ENCODE measurements at regions not wholly inside any gene's neighbourhood (a gene's known extent, or its start where the extent isn't known, plus 50 kb on each side); places are given as distances from the start of the nearest gene placed in this dataset.
A peak's percentile ranks its signal among the peaks of the same experiment; 100 is the strongest.
"Not testable (repeated sequence)": the region's sequence is repeated elsewhere in the genome, so short reads cannot be mapped to it uniquely, and the experiment has no call there.

GRCh38 chr3:40737343-40737742, 212.6 kb downstream of the ZNF621 start:
- FAIRE-seq (no peak), DNase-seq (ENCODE audit: low spot score in 2 of 2) (no peak)

GRCh38 chr3:40739971-40740370, 215.2 kb downstream of the ZNF621 start:
- FAIRE-seq (no peak), DNase-seq (ENCODE audit: low spot score in 2 of 2) (no peak)

GRCh38 chr3:40741729-40742128, 217.0 kb downstream of the ZNF621 start:
- FAIRE-seq (no peak), DNase-seq (ENCODE audit: low spot score in 2 of 2) (peak; percentile 3 to 40)

- DNase-seq (ENCODE audit: low spot score in 2 of 2) (no peak), FAIRE-seq (no peak)
Observed at GRCh38 chr3:40745381-40746106, 220.8 kb downstream of the ZNF621 start.

- DNase-seq (ENCODE audit: low spot score in 2 of 2) (no peak), FAIRE-seq (no peak)
Observed at GRCh38 chr3:40751666-40752065, 226.9 kb downstream of the ZNF621 start.

GRCh38 chr3:40752492-40752891, 227.7 kb downstream of the ZNF621 start:
- no peak for FAIRE-seq
- no peak for DNase-seq (ENCODE audit: low spot score in 2 of 2)

- DNase-seq (ENCODE audit: low spot score in 2 of 2) (no peak), FAIRE-seq (no peak)
Observed at GRCh38 chr3:40753291-40753770, 228.6 kb downstream of the ZNF621 start.

- DNase-seq (ENCODE audit: low spot score in 2 of 2) (no peak), FAIRE-seq (no peak)
Observed at GRCh38 chr3:40753951-40754350, 229.2 kb downstream of the ZNF621 start.

- DNase-seq (ENCODE audit: low spot score in 2 of 2): no peak
- no peak for FAIRE-seq
Observed at GRCh38 chr3:40754994-40755393, 230.2 kb downstream of the ZNF621 start.

GRCh38 chr3:40756500-40756899, 231.7 kb downstream of the ZNF621 start:
- no peak for FAIRE-seq
- DNase-seq (ENCODE audit: low spot score in 2 of 2): no peak

- peak; percentile 8 for FAIRE-seq
- not testable (repeated sequence) for DNase-seq (ENCODE audit: low spot score in 2 of 2)
Observed at GRCh38 chr3:40762771-40763170, 238.0 kb downstream of the ZNF621 start.

- FAIRE-seq: no peak
- no peak for DNase-seq (ENCODE audit: low spot score in 2 of 2)
Observed at GRCh38 chr3:40763807-40764206, 239.0 kb downstream of the ZNF621 start.

- FAIRE-seq: no peak
- no peak for DNase-seq (ENCODE audit: low spot score in 2 of 2)
Observed at GRCh38 chr3:40764747-40765146, 240.0 kb downstream of the ZNF621 start.

- DNase-seq (ENCODE audit: low spot score in 2 of 2): no peak
- FAIRE-seq: no peak
Observed at GRCh38 chr3:40765884-40766283, 241.1 kb downstream of the ZNF621 start.

- no peak for FAIRE-seq
- DNase-seq (ENCODE audit: low spot score in 2 of 2): no peak
Observed at GRCh38 chr3:40766396-40766795, 241.6 kb downstream of the ZNF621 start.

- FAIRE-seq: no peak
- DNase-seq (ENCODE audit: low spot score in 2 of 2): no peak
Observed at GRCh38 chr3:40768046-40768445, 243.3 kb downstream of the ZNF621 start.

- DNase-seq (ENCODE audit: low spot score in 2 of 2) (no peak), FAIRE-seq (no peak)
Observed at GRCh38 chr3:40768536-40768935, 243.8 kb downstream of the ZNF621 start.

GRCh38 chr3:40770061-40770460, 245.3 kb downstream of the ZNF621 start:
- FAIRE-seq: no peak
- peak in 1 of 2 donors; percentile 11 for DNase-seq (ENCODE audit: low spot score in 2 of 2)

GRCh38 chr3:40771112-40771511, 246.4 kb downstream of the ZNF621 start:
- FAIRE-seq (no peak), DNase-seq (ENCODE audit: low spot score in 2 of 2) (peak in 1 of 2 donors; percentile 16)

GRCh38 chr3:40779039-40779438, 254.3 kb downstream of the ZNF621 start:
- FAIRE-seq: no peak
- no peak for DNase-seq (ENCODE audit: low spot score in 2 of 2)

GRCh38 chr3:40780291-40780924, 255.6 kb downstream of the ZNF621 start:
- FAIRE-seq (no peak), DNase-seq (ENCODE audit: low spot score in 2 of 2) (peak; percentile 28 to 49)

GRCh38 chr3:40780925-40781406, 256.2 kb downstream of the ZNF621 start:
- DNase-seq (ENCODE audit: low spot score in 2 of 2) (peak; percentile 6 to 16), FAIRE-seq (no peak)

Measured in frontal cortex (tissue), 3 donors.